ENCODE measurements at regions not wholly inside any gene's neighbourhood (a gene's known extent, or its start where the extent isn't known, plus 50 kb on each side); places are given as distances from the start of the nearest gene placed in this dataset.

GRCh38 chr4:181890031-181890430 is 353.2 kb upstream of the TENM3 start:
- TF ChIP-seq, protein P1, sequence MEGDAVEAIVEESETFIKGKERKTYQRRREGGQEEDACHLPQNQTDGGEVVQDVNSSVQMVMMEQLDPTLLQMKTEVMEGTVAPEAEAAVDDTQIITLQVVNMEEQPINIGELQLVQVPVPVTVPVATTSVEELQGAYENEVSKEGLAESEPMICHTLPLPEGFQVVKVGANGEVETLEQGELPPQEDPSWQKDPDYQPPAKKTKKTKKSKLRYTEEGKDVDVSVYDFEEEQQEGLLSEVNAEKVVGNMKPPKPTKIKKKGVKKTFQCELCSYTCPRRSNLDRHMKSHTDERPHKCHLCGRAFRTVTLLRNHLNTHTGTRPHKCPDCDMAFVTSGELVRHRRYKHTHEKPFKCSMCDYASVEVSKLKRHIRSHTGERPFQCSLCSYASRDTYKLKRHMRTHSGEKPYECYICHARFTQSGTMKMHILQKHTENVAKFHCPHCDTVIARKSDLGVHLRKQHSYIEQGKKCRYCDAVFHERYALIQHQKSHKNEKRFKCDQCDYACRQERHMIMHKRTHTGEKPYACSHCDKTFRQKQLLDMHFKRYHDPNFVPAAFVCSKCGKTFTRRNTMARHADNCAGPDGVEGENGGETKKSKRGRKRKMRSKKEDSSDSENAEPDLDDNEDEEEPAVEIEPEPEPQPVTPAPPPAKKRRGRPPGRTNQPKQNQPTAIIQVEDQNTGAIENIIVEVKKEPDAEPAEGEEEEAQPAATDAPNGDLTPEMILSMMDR (IDR thresholded peaks at IDR 0.05): no peak
- no peak for TF ChIP-seq POLR2A (IDR thresholded peaks at IDR 0.05)
